Sigmoid colon (tissue), 6 donors: ENCODE measurements at regions not wholly inside any gene's neighbourhood (a gene's known extent, or its start where the extent isn't known, plus 50 kb on each side); places are given as distances from the start of the nearest gene placed in this dataset.

Experiments
- DNase-seq: peaks from one replicate; pipeline ENCODE4 v3.0.0-alpha.2; 2019
- H3K27ac ChIP-seq, 4 donors: fragments of 200-600 bp; sonication (generic); one replicate each; pipeline ENCODE4 v1.5.1; 2016 to 2019; ENCODE audit warnings: mild to moderate bottlenecking in 1 of 4
- H3K27me3 ChIP-seq, 3 donors: fragments of 200-600 bp; sonication (generic); one replicate each; pipeline ENCODE4 v1.5.1; 2019; ENCODE audit warnings: mild to moderate bottlenecking in 1 of 3
- H3K36me3 ChIP-seq, 4 donors: fragments of 200-600 bp; sonication (generic); one replicate each; pipeline ENCODE4 v1.5.1; 2016 to 2019
- H3K4me1 ChIP-seq, 4 donors: fragments of 200-600 bp; sonication (generic); one replicate each; pipeline ENCODE4 v1.5.1; 2017 to 2019
- H3K4me3 ChIP-seq, 4 donors: fragments of 200-600 bp; sonication (generic); one replicate each; pipeline ENCODE4 v1.5.1; 2017 to 2019; ENCODE audit warnings: mild to moderate bottlenecking in 2 of 4, moderate library complexity in 1 of 4
- H3K9me3 ChIP-seq, 4 donors: fragments of 200-600 bp in 3 of 4; sonication (generic) in 3 of 4; one replicate each; pipeline versions ENCODE4 v1.5.1 to v1.6.1; 2013 to 2019
- EP300 ChIP-seq, 4 donors: sonication (generic); formaldehyde crosslinking; IDR thresholded peaks; one replicate each; pipeline ENCODE4 v1.6.1; 2017; ENCODE audit warnings: antibody characterized with exemption in 4 of 4
- POLR2A ChIP-seq, 2 donors: fragments of 450-650 bp; IDR thresholded peaks; one replicate each; pipeline ENCODE4 v1.6.1; 2016; ENCODE audit warnings: antibody characterized with exemption in 2 of 2, mild to moderate bottlenecking in 2 of 2, moderate library complexity in 2 of 2
- POLR2AphosphoS5 ChIP-seq, 4 donors: sonication (generic); formaldehyde crosslinking; IDR thresholded peaks; one replicate each; pipeline ENCODE4 v1.6.1; 2017; ENCODE audit warnings: antibody characterized with exemption in 4 of 4
- WGBS, 2 donors: extraction: QIAGEN DNeasy Blood & Tissue Kit; methylation state at CpG; one replicate each; pipeline ENCODE4 v1.1.7; 2013; 5-methylcytosine and 5-hydroxymethylcytosine counted together
- intact Hi-C: fragments of 100-400 bp; cut with DNase I; formaldehyde crosslinking; loops from one replicate; pipeline ENCODE4 v1.15.1; 2023
- TF ChIP-seq, protein P1 (sequence below), 4 experiments: fragments of 450-650 bp in 3 of 4; fragments of 200-600 bp in 1 of 4; IDR thresholded peaks; one replicate each; pipeline ENCODE4 v1.5.1; 2016 to 2019; ENCODE audit warnings: antibody characterized with exemption in 4 of 4, mild to moderate bottlenecking in 3 of 4, moderate library complexity in 2 of 4
- donor health status: healthy with polysubstance abuse.
- donor health status: healthy.

DNA sequence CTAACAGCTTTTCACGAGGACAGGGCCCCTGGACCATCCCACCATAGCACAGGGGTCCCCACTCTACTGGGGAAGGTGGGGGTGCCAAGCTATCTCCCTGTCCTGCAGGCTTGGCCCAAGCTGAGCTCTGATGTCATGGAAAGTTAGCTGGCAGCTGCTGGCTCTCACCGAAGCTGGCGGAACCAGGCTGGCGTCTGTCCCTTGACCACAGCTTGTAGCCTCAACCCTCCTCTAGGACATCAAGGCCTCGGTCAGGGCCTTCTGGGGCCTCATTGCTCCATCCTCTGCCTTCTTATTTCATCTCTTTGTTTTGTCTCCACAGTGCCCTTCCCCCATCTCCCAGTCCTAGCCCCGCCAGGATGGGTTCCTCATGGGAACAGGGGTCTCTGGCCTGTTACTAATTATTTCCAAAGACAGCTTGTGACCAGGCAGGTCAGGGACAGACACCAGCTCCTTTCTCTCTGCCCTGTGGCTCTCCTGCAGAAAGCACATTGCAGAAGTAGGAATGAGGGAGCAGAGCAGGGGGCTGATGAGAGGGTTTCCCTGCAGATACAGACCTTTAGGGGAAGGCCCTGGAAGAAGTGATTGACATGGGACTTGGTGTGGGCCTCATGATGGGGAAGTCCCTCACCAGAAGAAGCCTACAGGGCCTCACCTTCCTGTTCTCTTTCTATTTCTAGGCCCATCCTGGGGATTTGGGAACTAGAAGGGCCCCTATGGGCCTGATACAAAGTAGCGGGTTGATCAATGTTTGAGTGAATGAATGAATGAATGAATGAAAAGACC lies 97.5 kb upstream of the ALX4 start:
- Histone ChIP-seq H3K4me3 (no peak overlapping the region), H3K9me3 (no peaks in the 10 kb centered on the region), H3K27me3 (peaks cover 0 to 8% (median 0%) of the 10 kb centered on the region in 3 donors), H3K4me1 (no peaks in the 10 kb centered on the region), H3K36me3 (no peaks in the 10 kb centered on the region), H3K27ac (no peak overlapping the region)
- WGBS, 2 donors, result 67 to 80% methylated on average over 7 of the region's 7 CpGs
- intact Hi-C loops, result no loop called here
- TF ChIP-seq POLR2AphosphoS5 (IDR thresholded peaks at IDR 0.05), result no peak
- no peak for TF ChIP-seq EP300 (IDR thresholded peaks at IDR 0.05)
- TF ChIP-seq, protein P1, sequence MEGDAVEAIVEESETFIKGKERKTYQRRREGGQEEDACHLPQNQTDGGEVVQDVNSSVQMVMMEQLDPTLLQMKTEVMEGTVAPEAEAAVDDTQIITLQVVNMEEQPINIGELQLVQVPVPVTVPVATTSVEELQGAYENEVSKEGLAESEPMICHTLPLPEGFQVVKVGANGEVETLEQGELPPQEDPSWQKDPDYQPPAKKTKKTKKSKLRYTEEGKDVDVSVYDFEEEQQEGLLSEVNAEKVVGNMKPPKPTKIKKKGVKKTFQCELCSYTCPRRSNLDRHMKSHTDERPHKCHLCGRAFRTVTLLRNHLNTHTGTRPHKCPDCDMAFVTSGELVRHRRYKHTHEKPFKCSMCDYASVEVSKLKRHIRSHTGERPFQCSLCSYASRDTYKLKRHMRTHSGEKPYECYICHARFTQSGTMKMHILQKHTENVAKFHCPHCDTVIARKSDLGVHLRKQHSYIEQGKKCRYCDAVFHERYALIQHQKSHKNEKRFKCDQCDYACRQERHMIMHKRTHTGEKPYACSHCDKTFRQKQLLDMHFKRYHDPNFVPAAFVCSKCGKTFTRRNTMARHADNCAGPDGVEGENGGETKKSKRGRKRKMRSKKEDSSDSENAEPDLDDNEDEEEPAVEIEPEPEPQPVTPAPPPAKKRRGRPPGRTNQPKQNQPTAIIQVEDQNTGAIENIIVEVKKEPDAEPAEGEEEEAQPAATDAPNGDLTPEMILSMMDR (IDR thresholded peaks at IDR 0.05), result no peak
- no peak for TF ChIP-seq POLR2A (IDR thresholded peaks at IDR 0.05)
- no peak for DNase-seq

DNA sequence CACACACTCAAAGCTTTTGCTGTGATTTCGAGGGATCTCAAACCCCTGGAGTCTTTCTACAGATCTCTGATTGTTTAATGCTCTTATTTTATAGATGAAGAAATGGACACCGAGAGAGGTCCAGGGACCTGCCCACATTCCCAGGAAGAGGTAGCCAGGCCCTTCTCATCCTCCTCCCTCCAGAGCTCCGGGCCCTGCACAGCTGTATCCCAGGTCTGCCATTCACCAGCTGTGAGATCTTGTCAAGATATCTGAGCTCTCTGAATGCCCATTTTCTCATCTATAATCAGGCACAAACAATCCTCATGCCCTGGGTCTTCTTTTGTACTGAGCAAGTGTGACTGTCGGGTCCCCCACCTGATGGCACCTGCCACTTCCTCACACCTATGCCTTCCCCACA lies 98.2 kb upstream of the ALX4 start:
- H3K9me3 ChIP-seq, result no peaks in the 10 kb centered on the region
- 33 to 36% methylated on average over 4 of the region's 4 CpGs for WGBS, 2 donors
- no peaks in the 10 kb centered on the region for H3K4me1 ChIP-seq
- peaks cover 0 to 8% (median 0%) of the 10 kb centered on the region in 3 donors for H3K27me3 ChIP-seq
- no peaks in the 10 kb centered on the region for H3K36me3 ChIP-seq
- H3K27ac ChIP-seq, result no peak overlapping the region
- H3K4me3 ChIP-seq, result no peak overlapping the region
- DNase-seq, result no peak
- intact Hi-C loops, result no loop called here
- TF ChIP-seq POLR2A (IDR thresholded peaks at IDR 0.05) (no peak), POLR2AphosphoS5 (IDR thresholded peaks at IDR 0.05) (no peak), EP300 (IDR thresholded peaks at IDR 0.05) (no peak)
- TF ChIP-seq, protein P1 (IDR thresholded peaks at IDR 0.05), result no peak

DNA sequence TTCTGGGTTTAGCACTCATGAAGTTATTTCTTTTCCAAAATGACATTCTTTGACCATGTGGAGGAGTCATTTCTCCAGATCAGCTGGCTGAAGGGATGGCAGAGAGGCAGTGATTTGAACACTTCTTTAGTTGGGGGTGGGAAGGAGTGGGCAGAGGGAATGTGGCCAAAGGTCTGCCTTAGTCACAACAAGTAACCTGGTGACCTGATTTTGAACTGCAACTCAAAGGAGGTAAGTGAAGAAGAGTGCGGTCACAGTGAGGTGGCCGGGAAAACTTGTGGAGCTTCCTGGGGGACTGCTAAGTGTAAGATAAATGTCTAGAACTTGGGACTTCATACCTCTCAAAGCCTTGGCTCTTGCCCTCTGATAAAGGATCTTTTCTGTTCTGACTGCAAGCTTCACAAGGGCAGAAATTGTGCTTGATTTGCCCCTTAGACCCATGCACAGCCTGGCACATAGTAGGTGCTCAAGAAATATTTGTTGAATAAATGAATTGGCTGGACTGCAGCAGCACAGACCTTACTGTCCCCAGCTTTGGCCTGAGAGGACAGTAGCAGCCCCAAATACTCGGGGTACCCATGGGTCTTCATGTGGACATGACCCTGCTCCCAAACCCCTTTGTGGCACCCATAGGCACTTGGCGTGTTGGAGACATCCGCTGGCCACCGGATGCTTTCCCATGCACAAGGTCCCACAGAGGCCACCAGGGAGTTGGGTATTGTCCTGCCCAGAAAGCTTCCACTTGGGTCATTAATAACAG lies 99.0 kb upstream of the ALX4 start:
- no peaks in the 10 kb centered on the region for H3K9me3 ChIP-seq
- H3K27ac ChIP-seq, result no peak overlapping the region
- WGBS, 2 donors, result 83 to 92% methylated on average over 6 of the region's 6 CpGs
- H3K4me3 ChIP-seq, result no peak overlapping the region
- peaks cover 0 to 8% (median 0%) of the 10 kb centered on the region in 3 donors for H3K27me3 ChIP-seq
- TF ChIP-seq, protein P1 (IDR thresholded peaks at IDR 0.05), result no peak
- TF ChIP-seq POLR2A (IDR thresholded peaks at IDR 0.05) (no peak), EP300 (IDR thresholded peaks at IDR 0.05) (no peak), POLR2AphosphoS5 (IDR thresholded peaks at IDR 0.05) (no peak)
- no peak for DNase-seq
- no peaks in the 10 kb centered on the region for H3K36me3 ChIP-seq
- intact Hi-C loops, result no loop called here
- H3K4me1 ChIP-seq, result no peaks in the 10 kb centered on the region

DNA sequence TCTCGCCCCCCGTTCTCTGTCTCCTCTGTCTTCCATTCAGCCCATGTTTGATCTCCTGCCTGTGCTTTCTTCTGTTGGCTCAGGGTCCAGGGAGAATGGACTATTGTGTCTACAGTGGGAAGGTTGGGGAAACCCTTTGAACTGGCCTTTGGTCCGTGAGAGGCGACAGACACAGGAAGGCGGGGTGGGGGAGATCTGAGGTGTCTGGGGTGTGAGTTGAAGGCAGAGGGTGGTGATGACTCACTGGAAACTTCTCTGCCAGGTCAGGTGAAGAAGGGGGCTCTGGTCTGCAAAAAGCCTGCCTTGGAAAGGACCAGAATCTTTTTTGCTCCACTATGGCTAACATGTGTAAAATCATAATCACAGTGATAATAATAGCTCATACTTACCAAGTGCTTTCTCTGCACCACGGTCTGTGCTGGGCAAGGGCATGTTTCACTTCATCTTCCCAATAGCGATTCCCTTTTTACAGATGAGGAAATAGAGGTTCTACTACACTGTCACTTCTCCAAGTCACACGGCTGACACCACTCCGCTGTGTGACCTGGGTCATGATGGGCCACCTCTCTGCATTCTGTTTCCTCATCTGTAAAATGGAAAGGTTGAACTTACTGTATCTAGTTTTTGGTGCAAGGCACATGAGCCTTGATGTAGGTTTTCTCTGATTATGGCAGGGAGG lies 99.8 kb upstream of the ALX4 start:
- WGBS, 2 donors, result 68 to 77% methylated on average over 9 of the region's 9 CpGs
- Histone ChIP-seq H3K36me3 (no peaks in the 10 kb centered on the region), H3K4me3 (no peak overlapping the region), H3K27ac (no peak overlapping the region), H3K9me3 (no peaks in the 10 kb centered on the region), H3K4me1 (no peaks in the 10 kb centered on the region), H3K27me3 (peaks cover 0 to 8% (median 0%) of the 10 kb centered on the region in 3 donors)
- TF ChIP-seq POLR2AphosphoS5 (IDR thresholded peaks at IDR 0.05), result no peak
- TF ChIP-seq POLR2A (IDR thresholded peaks at IDR 0.05), result no peak
- TF ChIP-seq EP300 (IDR thresholded peaks at IDR 0.05), result no peak
- TF ChIP-seq, protein P1 (IDR thresholded peaks at IDR 0.05), result no peak
- DNase-seq, result no peak
- intact Hi-C loops, result no loop called here
